ENCODE measurements at regions not wholly inside any gene's neighbourhood (a gene's known extent, or its start where the extent isn't known, plus 50 kb on each side); places are given as distances from the start of the nearest gene placed in this dataset.

DNA sequence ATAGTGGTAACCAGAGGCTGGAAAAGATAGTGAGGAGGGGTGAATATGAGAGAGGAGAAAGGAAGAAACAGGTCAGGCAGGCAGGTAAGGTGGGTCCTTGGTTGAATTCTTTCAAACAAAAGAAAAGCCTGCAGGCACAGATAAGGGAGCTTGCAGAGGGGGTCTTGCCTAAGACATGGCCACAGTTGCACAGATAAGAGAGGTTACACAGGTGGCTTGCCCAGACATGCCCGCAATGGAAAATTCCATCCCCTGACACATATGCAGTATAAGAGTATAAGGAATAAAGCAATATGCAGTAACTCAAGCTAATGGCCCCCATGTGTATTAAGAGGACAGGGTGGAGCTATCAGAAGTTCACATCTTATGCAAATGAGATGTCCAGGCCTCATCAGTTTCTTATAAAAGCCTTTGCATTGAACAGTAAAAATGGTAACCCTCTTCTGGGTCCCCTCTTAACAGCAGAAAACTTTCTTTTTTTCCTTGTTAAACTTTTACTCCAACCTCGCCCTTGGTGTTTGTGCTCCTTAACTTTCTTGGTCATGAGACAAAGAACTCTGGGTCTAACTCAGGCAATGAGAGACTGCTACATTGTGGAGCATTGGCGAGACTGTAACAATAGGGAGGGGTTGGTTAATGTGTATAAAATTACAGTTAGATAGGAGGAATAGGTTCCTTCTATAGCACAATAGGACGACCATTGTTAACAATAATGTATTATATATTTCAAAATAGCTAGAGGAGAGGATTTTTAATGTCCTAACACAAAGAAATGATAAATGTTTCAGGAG lies 764.6 kb downstream of the TSN start:
- TF ChIP-seq CTCF (conservative IDR thresholded peaks at IDR 0.05) (no peak), EZH2 (IDR thresholded peaks at IDR 0.05; ENCODE audit: low read depth) (no peak)

Measured in PC-9 (cell line).